ENCODE measurements at regions not wholly inside any gene's neighbourhood (a gene's known extent, or its start where the extent isn't known, plus 50 kb on each side); places are given as distances from the start of the nearest gene placed in this dataset.

GRCh38 chr7:16004702-16005101 lies 318.2 kb upstream of the MEOX2 start:
- no peak for DNase-seq (ENCODE audit: low spot score)

DNA sequence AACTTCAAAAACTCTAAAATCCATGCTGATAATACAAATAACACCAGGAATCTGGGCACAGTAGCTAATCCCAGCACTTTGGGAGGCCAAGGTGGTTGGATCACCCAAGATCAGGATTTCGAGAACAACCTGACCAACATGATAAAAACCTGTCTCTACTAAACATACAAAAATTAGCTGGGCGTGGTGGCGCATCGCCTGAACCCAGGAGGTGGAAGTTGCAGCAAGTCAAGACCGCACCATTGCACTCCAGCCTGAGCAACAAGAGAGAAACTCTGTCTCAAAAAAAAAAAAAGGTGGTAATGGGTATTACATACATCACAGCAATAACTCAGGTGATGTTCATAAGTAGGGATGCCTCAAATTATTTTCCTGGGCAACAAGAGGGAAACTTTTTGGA lies 315.0 kb upstream of the MEOX2 start:
- DNase-seq (ENCODE audit: low spot score), result no peak

DNA sequence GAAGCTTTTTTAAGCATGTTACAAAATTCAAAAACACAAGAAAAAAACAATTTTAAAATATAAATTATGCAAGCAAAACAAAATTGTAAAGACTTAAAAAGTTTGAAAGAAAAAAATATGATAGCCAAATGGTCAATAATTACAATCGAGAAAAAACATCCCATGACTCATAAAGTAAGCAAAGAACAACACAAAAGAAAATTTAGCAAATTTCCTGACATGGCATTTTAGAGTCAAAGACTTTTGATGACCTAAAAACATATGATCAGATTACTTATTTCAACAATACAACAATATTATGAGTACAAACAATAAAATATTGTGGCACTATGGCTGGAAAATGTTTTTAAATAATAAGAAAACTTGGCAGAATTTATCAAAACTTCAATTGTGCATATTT lies 312.1 kb upstream of the MEOX2 start:
- DNase-seq (ENCODE audit: low spot score), result no peak

- DNase-seq (ENCODE audit: low spot score), result no peak
Observed at GRCh38 chr7:15995027-15995426, 308.5 kb upstream of the MEOX2 start.

DNA sequence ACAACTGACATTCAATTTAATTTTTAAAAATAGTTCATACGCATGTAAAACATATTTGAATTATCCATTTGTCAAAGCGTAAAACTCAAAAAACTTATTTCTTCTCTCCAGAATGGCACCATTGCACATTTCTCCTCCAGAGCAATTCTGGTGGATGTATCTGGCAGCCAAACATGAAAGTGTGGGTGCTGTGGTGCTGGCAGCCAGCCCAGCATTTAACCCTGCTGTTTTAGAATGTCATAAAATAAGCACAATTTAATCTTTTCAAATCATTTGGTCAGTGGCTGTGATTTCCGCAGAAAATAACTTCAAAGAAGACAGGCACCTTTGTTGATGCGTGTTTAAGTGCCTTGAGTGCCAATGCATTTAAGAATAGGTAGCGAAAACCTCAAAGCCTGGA lies 302.7 kb upstream of the MEOX2 start:
- no peak for DNase-seq (ENCODE audit: low spot score)

DNA sequence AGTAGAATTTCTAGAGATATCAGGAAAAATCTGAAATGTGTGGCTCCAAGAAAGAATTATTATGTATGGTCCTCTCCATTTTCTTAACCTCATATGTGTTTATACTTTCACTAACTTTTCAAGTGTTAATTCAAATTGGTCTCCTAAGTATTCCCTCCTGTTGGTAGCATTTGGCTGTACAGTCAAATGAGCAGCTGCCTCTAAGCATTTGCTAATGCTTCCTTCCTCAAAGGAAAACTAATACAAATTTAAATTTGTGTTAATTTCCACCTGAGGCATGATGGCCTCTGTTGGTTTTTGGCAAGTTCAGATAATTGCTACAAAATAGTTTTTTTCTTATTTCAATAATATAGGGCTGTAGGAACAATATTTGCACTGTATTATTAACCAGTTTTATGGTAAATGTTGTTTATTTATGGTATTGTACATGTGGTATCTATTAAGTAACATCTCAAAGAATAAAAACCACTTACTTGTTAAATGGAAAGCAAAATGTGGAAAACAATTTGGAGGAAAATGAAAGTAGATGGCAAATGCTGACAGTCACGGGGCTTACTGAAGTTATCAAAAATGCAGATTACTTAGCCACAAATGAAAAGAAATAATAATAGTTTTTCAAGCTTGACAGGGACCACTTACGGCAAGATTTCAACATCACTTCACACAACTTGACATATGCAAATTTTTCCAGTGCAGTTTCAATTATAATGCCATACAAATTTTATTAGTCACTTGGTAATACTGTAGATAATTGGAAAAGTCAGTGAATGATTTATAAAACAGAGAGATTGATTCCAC lies 299.3 kb upstream of the MEOX2 start:
- DNase-seq (ENCODE audit: low spot score), result no peak

GRCh38 chr7:15977663-15978062 lies 291.2 kb upstream of the MEOX2 start:
- DNase-seq (ENCODE audit: low spot score), result no peak

GRCh38 chr7:15972862-15973275 lies 286.4 kb upstream of the MEOX2 start:
- no peak for DNase-seq (ENCODE audit: low spot score)

DNA sequence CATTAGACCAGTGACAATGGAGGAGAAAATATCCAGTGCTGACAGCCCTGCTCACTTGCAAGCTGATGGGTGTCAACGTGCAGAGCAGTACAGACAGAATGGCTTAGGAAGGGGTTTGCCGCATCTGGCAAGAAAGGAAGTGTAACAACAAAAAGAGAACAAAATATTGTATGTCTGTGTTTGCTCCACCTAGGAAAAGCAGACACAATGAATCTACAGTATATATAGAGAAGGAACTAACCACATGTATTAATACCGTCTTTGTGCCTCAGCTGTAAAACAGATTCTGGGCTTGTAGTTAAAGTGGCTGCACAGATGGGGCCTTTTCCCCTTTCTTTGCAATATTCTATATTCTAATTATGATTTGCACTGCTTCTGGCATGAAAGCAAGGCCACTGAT lies 281.1 kb upstream of the MEOX2 start:
- no peak for DNase-seq (ENCODE audit: low spot score)

DNA sequence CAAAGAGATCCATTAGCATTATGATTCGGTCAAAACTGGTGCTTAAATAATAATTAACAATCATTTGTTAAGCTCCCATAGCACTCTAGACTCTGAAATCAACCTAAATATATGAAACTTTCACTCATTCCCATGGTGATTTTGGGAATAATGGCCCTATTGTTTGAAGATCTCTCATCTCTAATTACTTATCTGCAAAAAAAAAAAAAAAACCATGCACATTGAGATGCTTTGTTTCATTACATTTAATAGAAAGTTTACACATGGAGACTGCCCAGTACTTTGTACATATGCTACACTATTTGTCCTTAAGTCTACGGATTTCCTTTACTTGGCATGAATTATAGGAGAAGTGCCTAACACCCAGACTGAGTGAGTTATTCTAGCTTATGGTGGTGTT lies 280.6 kb upstream of the MEOX2 start:
- DNase-seq (ENCODE audit: low spot score), result no peak

DNA sequence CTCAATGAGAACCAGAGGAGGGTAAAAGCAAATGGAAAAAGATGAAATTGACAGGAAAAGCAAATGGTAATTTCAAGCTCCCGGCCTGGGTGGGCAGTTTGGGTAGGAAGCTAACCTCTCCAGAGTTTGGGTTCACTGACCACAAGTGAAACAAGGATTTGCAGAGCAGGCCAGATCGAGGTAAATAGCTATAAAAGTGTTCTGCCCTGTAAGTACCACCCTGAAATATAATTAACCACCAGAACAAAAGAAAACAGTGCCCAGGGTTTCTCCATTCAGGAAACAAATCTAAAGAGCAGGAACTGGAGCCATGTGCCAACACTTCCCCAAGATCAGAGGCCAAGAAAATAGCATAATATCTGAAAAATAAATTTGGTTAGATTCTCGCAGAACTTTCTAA lies 276.7 kb upstream of the MEOX2 start:
- no peak for DNase-seq (ENCODE audit: low spot score)

GRCh38 chr7:15954671-15955354 lies 268.3 kb upstream of the MEOX2 start:
- no peak for DNase-seq (ENCODE audit: low spot score)

GRCh38 chr7:15950299-15950698 lies 263.8 kb upstream of the MEOX2 start:
- no peak for DNase-seq (ENCODE audit: low spot score)

GRCh38 chr7:15947754-15948153 lies 261.3 kb upstream of the MEOX2 start:
- DNase-seq (ENCODE audit: low spot score), result no peak

- no peak for DNase-seq (ENCODE audit: low spot score)
Observed at GRCh38 chr7:15938115-15938514, 251.6 kb upstream of the MEOX2 start.

GRCh38 chr7:15937571-15937970 lies 251.1 kb upstream of the MEOX2 start:
- no peak for DNase-seq (ENCODE audit: low spot score)

DNA sequence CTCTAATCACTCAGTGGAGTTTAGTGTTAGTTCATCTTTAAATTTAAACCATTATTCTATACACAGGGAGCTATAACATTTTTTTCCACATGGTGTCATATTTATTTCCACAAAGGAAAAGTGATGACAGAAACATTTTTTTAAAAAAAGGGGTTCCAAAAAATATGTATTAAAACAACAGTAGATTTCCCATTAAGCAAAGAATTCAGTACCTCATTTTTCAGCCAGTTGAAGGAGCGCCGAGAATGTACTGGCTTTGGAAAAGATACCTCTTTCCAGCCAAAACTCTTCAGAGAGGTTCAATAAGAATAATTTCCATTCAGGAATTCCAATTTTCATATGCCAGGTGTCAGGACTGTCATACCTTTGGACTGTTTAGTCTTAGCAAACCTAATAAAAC lies 250.5 kb upstream of the MEOX2 start:
- DNase-seq (ENCODE audit: low spot score), result no peak

DNA sequence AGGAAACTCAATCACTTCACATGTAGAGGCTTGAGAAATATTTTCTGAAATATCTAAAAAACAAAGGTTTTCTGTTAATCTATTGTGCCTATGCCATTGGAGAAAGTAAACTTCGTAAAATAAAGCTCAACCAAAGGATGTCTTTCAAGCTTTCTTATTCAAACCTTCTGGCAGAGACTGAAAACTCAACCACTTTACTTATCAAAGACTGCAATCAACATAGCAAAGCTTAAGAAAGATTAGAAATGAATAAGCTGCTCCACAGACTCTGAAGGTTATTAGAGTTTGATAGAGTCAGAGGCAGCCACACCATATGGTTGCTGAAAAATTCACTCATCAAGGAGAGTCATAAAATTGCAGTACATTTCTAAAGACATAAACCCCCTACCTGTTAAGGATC lies 245.8 kb upstream of the MEOX2 start:
- no peak for DNase-seq (ENCODE audit: low spot score)

DNA sequence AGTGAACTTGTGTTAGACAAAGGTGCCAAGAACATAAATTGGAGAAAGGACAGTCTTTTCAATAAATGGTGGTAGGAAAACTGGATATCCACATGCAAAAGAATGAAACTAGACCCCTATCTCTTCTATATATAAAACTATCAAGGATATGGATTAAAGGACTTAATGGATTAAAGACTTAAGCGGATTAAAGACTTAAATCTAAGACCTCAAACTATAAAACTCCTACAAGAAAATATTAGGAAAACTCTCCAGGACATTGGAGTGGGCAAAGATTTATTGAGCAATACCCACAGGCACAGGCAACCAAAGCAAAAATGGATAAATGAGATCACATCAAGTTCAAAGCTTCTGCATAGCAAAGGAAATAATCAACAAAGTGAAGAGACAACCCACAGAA lies 242.9 kb upstream of the MEOX2 start:
- DNase-seq (ENCODE audit: low spot score), result no peak

GRCh38 chr7:15925608-15926007 lies 239.1 kb upstream of the MEOX2 start:
- no peak for DNase-seq (ENCODE audit: low spot score)

GRCh38 chr7:15924910-15925309 lies 238.4 kb upstream of the MEOX2 start:
- DNase-seq (ENCODE audit: low spot score), result no peak

GRCh38 chr7:15922002-15922401 lies 235.5 kb upstream of the MEOX2 start:
- no peak for DNase-seq (ENCODE audit: low spot score)

- DNase-seq (ENCODE audit: low spot score), result no peak
Observed at GRCh38 chr7:15921576-15921975, 235.1 kb upstream of the MEOX2 start.

- no peak for DNase-seq (ENCODE audit: low spot score)
Observed at GRCh38 chr7:15920953-15921352, 234.5 kb upstream of the MEOX2 start.

Data from cerebellar cortex (tissue), 1 donor.